ENCODE measurements at regions not wholly inside any gene's neighbourhood (a gene's known extent, or its start where the extent isn't known, plus 50 kb on each side); places are given as distances from the start of the nearest gene placed in this dataset.

- Histone ChIP-seq H4K5ac (ENCODE audit: insufficient read length, low read depth, low read length) (no peak overlapping the region), H2AFZ (ENCODE audit: low read length) (no peak overlapping the region), H3K79me1 (ENCODE audit: insufficient read depth, low read depth, low read length, poor library complexity, severe bottlenecking) (no peaks in the 10 kb centered on the region), H3K27ac (ENCODE audit: insufficient read length, low read depth, low read length) (no peak overlapping the region), H2BK12ac (ENCODE audit: insufficient read length, low read depth, low read length) (no peak overlapping the region), H3K9me3 (ENCODE audit: control insufficient read depth, low read depth, low read length) (no peaks in the 10 kb centered on the region), H2BK5ac (ENCODE audit: insufficient read length, low read length) (no peak overlapping the region), H4K91ac (ENCODE audit: insufficient read length, low read depth, low read length) (no peak overlapping the region), H2BK120ac (ENCODE audit: low read depth, low read length, poor library complexity, severe bottlenecking) (no peak overlapping the region), H3K4ac (ENCODE audit: low read depth, low read length) (no peak overlapping the region), H3K9ac (ENCODE audit: extremely low read depth, insufficient read length, low read length) (no peak overlapping the region), H3K4me1 (ENCODE audit: insufficient read depth, low read length) (peaks cover 2% of the 10 kb centered on the region; the same call in 1 of the 2 replicates), H3K4me2 (ENCODE audit: insufficient read depth, insufficient read length, low read length) (no peak overlapping the region), H3K79me2 (ENCODE audit: insufficient read depth, low read length) (no peaks in the 10 kb centered on the region), H3K23ac (ENCODE audit: insufficient read length, low read depth, low read length) (no peak overlapping the region), H2AK5ac (ENCODE audit: insufficient read length, low read length) (no peak overlapping the region), H3K18ac (ENCODE audit: insufficient read length, low read depth, low read length) (no peak overlapping the region), H3K14ac (ENCODE audit: insufficient read depth, low read length) (no peak overlapping the region), H3K23me2 (ENCODE audit: insufficient read length, low read depth, low read length, poor library complexity, severe bottlenecking) (no peaks in the 10 kb centered on the region), H3K27me3 (ENCODE audit: insufficient read depth, low read length) (no peaks in the 10 kb centered on the region), H4K20me1 (ENCODE audit: control insufficient read depth, insufficient read depth, insufficient read length) (no peaks in the 10 kb centered on the region), H4K8ac (replicated peaks; ENCODE audit: insufficient read length, low read depth, low read length) (no peak overlapping the region), H2BK20ac (ENCODE audit: low read depth, low read length, poor library complexity, severe bottlenecking) (no peak overlapping the region), H2BK15ac (ENCODE audit: low read depth, low read length) (no peak overlapping the region), H3K56ac (ENCODE audit: insufficient read length, low read depth, low read length) (no peak overlapping the region), H3T11ph (ENCODE audit: low read length) (no peak overlapping the region)
- no peak overlapping the region for H3K27ac Mint-ChIP-seq
- peaks cover 15 to 17% of the 10 kb centered on the region in 2 experiments for H3K4me1 Mint-ChIP-seq
- no peak overlapping the region for H3K4me3 Mint-ChIP-seq
- no peak for DNase-seq
- peaks cover under 1 to 4% of the 10 kb centered on the region in 2 experiments; a peak in 4 of 5 replicates for H3K9me3 Mint-ChIP-seq
- TF ChIP-seq CTCF (conservative IDR thresholded peaks at IDR 0.05) = no peak
- H3K27me3 Mint-ChIP-seq (ENCODE audit: low read depth) = no peaks in the 10 kb centered on the region
- H3K36me3 Mint-ChIP-seq (ENCODE audit: insufficient read depth in 1 of 3, low read depth in 3 of 3) = peaks cover 0 to 1% (median 0%) of the 10 kb centered on the region in 3 experiments; a peak in 2 of 7 replicates
Observed at GRCh38 chr9:82106536-82106935, 118.0 kb downstream of the SPATA31D1 start.
